ENCODE measurements at regions not wholly inside any gene's neighbourhood (a gene's known extent, or its start where the extent isn't known, plus 50 kb on each side); places are given as distances from the start of the nearest gene placed in this dataset.

DNA sequence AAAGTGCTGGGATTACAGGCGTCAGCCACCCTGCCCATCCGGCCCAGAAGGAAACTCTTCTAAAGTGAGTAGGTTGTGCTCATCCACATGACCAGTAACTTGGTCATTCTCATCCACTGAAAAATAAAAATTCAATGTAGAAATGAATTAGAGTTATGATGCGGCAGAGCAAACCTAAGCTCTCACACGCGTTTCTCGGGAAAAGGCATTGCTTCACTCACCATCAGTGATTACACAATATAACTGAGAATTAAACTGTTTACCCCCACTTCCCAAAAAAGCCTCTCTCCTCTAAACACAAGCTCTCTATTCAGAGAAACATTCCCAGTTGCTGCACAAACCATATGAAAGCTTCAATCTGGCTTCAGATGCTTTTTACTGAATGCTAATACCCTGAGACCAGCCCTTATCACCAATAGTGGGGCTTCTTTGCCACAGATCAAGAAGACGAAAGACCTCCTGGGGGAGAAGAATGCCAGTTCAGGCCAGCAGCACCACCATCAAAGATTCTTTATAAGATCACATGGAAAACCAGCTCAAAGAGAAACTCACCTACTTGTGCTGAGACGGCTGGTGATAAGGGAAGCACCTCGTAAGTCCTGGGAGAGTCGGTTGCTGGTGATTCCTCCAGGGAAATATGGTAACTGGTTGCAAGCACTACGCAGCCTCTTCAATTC is 121.5 kb upstream of the SFSWAP start:
- Histone ChIP-seq H3K27me3 (ENCODE audit: control insufficient read depth in 2 of 2, insufficient read depth in 2 of 2, low read length in 2 of 2) (peaks cover 0 to 22% of the 10 kb centered on the region in 2 experiments; a peak in 3 of 5 replicates), H3K4me3 (no peak overlapping the region), H3K36me3 (ENCODE audit: control insufficient read depth, insufficient read depth, low read length) (no peaks in the 10 kb centered on the region), H3K9me1 (ENCODE audit: control insufficient read depth, insufficient read depth, low read length) (no peaks in the 10 kb centered on the region), H3K9ac (ENCODE audit: insufficient read depth in 1 of 2, low read depth in 2 of 2, low read length in 2 of 2) (no peak overlapping the region), H3K4me1 (replicated peaks in 1 of 2; ENCODE audit: control insufficient read depth in 2 of 2, insufficient read depth in 2 of 2, low read length in 2 of 2) (peaks cover 8 to 13% of the 10 kb centered on the region in 2 experiments; a peak in 4 of 5 replicates), H3K79me2 (ENCODE audit: control insufficient read depth, insufficient read depth, low read length) (no peaks in the 10 kb centered on the region), H3K9me3 (replicated peaks; ENCODE audit: control insufficient read depth, insufficient read depth, low read depth, low read length) (no peaks in the 10 kb centered on the region), H3K27ac (ENCODE audit: extremely low read depth, low read depth, low read length) (no peak overlapping the region), H2AFZ (ENCODE audit: low read depth, low read length) (no peak overlapping the region), H3K4me2 (ENCODE audit: insufficient read depth, low read length) (no peak overlapping the region), H4K20me1 (replicated peaks; ENCODE audit: control insufficient read depth, insufficient read depth, low read length) (no peaks in the 10 kb centered on the region)
- intact Hi-C loops (cut with micrococcal nuclease) = no loop called here
- DNase-seq (ENCODE audit: extremely low read depth in 1 of 4, low spot score in 3 of 4) = no peak
- CTCF ChIA-PET (ENCODE audit: low intra/inter-chr PET ratio) = no interaction called here
- TF ChIP-seq ESRRA (IDR thresholded peaks at IDR 0.05; ENCODE audit: borderline replicate concordance, low read depth) (no peak), CEBPB (tag; IDR thresholded peaks at IDR 0.05) (0 out of 2 replicates have a peak, but pooled peaks have one; percentile 39)
- no peak for ATAC-seq
- BruUV-seq (replicated peaks) = no TSS peak
- no peak for FAIRE-seq
- POLR2A ChIA-PET = interaction anchor here (0.5 kb wide), 1 partner anchor 341 kb away, joined by 3 read pairs; no protein-coding TSS in a partner anchor
- in situ Hi-C loops (cut with MboI) = no loop called here
- WGBS (ENCODE audit: insufficient coverage, low coverage, missing lambda C conversion rate) = 4% methylated on average over 11 of the region's 11 CpGs

DNA sequence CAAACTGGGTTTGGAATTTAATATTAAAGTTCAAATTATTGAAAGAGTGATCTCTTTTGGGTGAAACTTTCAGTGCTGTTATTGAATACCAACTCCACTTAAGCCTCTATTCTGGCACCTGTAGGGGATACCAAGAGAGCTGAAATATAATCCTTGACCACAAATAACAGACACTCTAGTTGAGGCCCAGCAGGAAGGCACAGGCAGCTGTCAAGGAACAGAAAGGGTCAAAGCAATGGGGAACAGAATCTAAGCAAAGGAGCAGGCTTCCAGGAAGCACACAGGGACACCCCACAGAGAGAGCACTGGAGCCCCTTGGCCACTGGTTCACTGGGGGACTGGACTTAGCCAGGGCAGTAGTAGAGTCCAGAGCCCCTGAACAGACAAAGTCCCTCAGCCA is 120.9 kb upstream of the SFSWAP start:
- CTCF ChIA-PET (ENCODE audit: low intra/inter-chr PET ratio) = no interaction called here
- H3K4me1 ChIP-seq (replicated peaks in 1 of 2; ENCODE audit: control insufficient read depth in 2 of 2, insufficient read depth in 2 of 2, low read length in 2 of 2) = peaks cover 8 to 13% of the 10 kb centered on the region in 2 experiments; a peak in 4 of 5 replicates
- no peaks in the 10 kb centered on the region for H3K79me2 ChIP-seq (ENCODE audit: control insufficient read depth, insufficient read depth, low read length)
- POLR2A ChIA-PET = no interaction called here
- no peak overlapping the region for H3K9ac ChIP-seq (ENCODE audit: insufficient read depth in 1 of 2, low read depth in 2 of 2, low read length in 2 of 2)
- DNase-seq (ENCODE audit: extremely low read depth in 1 of 4, low spot score in 3 of 4) (no peak), ATAC-seq (no peak), FAIRE-seq (no peak)
- H3K27me3 ChIP-seq (ENCODE audit: control insufficient read depth in 2 of 2, insufficient read depth in 2 of 2, low read length in 2 of 2) = peaks cover 0 to 17% of the 10 kb centered on the region in 2 experiments; a peak in 3 of 5 replicates
- intact Hi-C loops (cut with micrococcal nuclease) (no loop called here), in situ Hi-C loops (cut with MboI) (no loop called here)
- H3K4me3 ChIP-seq = no peak overlapping the region
- no peak overlapping the region for H3K4me2 ChIP-seq (ENCODE audit: insufficient read depth, low read length)
- no peaks in the 10 kb centered on the region for H3K9me1 ChIP-seq (ENCODE audit: control insufficient read depth, insufficient read depth, low read length)
- no peaks in the 10 kb centered on the region for H3K36me3 ChIP-seq (ENCODE audit: control insufficient read depth, insufficient read depth, low read length)
- no peaks in the 10 kb centered on the region for H3K9me3 ChIP-seq (replicated peaks; ENCODE audit: control insufficient read depth, insufficient read depth, low read depth, low read length)
- H4K20me1 ChIP-seq (replicated peaks; ENCODE audit: control insufficient read depth, insufficient read depth, low read length) = no peaks in the 10 kb centered on the region
- H3K27ac ChIP-seq (ENCODE audit: extremely low read depth, low read depth, low read length) = no peak overlapping the region
- no peak overlapping the region for H2AFZ ChIP-seq (ENCODE audit: low read depth, low read length)
- BruUV-seq (replicated peaks) = no TSS peak
- TF ChIP-seq FOSL1 (tag; conservative IDR thresholded peaks at IDR 0.05) = no peak
- TF ChIP-seq, protein P1, sequence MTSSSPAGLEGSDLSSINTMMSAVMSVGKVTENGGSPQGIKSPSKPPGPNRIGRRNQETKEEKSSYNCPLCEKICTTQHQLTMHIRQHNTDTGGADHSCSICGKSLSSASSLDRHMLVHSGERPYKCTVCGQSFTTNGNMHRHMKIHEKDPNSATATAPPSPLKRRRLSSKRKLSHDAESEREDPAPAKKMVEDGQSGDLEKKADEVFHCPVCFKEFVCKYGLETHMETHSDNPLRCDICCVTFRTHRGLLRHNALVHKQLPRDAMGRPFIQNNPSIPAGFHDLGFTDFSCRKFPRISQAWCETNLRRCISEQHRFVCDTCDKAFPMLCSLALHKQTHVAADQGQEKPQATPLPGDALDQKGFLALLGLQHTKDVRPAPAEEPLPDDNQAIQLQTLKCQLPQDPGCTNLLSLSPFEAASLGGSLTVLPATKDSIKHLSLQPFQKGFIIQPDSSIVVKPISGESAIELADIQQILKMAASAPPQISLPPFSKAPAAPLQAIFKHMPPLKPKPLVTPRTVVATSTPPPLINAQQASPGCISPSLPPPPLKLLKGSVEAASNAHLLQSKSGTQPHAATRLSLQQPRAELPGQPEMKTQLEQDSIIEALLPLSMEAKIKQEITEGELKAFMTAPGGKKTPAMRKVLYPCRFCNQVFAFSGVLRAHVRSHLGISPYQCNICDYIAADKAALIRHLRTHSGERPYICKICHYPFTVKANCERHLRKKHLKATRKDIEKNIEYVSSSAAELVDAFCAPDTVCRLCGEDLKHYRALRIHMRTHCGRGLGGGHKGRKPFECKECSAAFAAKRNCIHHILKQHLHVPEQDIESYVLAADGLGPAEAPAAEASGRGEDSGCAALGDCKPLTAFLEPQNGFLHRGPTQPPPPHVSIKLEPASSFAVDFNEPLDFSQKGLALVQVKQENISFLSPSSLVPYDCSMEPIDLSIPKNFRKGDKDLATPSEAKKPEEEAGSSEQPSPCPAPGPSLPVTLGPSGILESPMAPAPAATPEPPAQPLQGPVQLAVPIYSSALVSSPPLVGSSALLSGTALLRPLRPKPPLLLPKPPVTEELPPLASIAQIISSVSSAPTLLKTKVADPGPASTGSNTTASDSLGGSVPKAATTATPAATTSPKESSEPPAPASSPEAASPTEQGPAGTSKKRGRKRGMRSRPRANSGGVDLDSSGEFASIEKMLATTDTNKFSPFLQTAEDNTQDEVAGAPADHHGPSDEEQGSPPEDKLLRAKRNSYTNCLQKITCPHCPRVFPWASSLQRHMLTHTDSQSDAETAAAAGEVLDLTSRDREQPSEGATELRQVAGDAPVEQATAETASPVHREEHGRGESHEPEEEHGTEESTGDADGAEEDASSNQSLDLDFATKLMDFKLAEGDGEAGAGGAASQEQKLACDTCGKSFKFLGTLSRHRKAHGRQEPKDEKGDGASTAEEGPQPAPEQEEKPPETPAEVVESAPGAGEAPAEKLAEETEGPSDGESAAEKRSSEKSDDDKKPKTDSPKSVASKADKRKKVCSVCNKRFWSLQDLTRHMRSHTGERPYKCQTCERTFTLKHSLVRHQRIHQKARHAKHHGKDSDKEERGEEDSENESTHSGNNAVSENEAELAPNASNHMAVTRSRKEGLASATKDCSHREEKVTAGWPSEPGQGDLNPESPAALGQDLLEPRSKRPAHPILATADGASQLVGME (CRISPR knock-in tag; IDR thresholded peaks at IDR 0.05) = no peak
- TF ChIP-seq, protein P2, sequence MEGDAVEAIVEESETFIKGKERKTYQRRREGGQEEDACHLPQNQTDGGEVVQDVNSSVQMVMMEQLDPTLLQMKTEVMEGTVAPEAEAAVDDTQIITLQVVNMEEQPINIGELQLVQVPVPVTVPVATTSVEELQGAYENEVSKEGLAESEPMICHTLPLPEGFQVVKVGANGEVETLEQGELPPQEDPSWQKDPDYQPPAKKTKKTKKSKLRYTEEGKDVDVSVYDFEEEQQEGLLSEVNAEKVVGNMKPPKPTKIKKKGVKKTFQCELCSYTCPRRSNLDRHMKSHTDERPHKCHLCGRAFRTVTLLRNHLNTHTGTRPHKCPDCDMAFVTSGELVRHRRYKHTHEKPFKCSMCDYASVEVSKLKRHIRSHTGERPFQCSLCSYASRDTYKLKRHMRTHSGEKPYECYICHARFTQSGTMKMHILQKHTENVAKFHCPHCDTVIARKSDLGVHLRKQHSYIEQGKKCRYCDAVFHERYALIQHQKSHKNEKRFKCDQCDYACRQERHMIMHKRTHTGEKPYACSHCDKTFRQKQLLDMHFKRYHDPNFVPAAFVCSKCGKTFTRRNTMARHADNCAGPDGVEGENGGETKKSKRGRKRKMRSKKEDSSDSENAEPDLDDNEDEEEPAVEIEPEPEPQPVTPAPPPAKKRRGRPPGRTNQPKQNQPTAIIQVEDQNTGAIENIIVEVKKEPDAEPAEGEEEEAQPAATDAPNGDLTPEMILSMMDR (IDR thresholded peaks at IDR 0.05 in 2 of 3, conservative IDR thresholded peaks at IDR 0.05 in 1 of 3; ENCODE audit: insufficient read depth in 2 of 3, low read depth in 1 of 3, low read length in 3 of 3) = no peak
